ENCODE measurements at regions not wholly inside any gene's neighbourhood (a gene's known extent, or its start where the extent isn't known, plus 50 kb on each side); places are given as distances from the start of the nearest gene placed in this dataset.

GRCh38 chr4:116389139-116389538 lies 696.2 kb downstream of the TRAM1L1 start:
- no peak overlapping the region for H3K4me3 Mint-ChIP-seq
- H3K9me3 Mint-ChIP-seq = no peaks in the 10 kb centered on the region
- no peak for DNase-seq (ENCODE audit: low read depth, low spot score)
- H3K27me3 Mint-ChIP-seq (ENCODE audit: low read depth) = no peaks in the 10 kb centered on the region
- H3K36me3 Mint-ChIP-seq (ENCODE audit: low read depth) = no peaks in the 10 kb centered on the region
- no peaks in the 10 kb centered on the region for H3K4me1 Mint-ChIP-seq
- TF ChIP-seq CTCF (conservative IDR thresholded peaks at IDR 0.05) = no peak
- H3K27ac Mint-ChIP-seq (ENCODE audit: unreplicated experiment) = peak overlapping the region; percentile 3

- DNase-seq (ENCODE audit: low read depth, low spot score) = no peak
- no peak for TF ChIP-seq CTCF (conservative IDR thresholded peaks at IDR 0.05)
- Mint-ChIP-seq H3K36me3 (ENCODE audit: low read depth) (no peaks in the 10 kb centered on the region), H3K27me3 (ENCODE audit: low read depth) (no peaks in the 10 kb centered on the region), H3K27ac (ENCODE audit: unreplicated experiment) (no peak overlapping the region), H3K9me3 (no peaks in the 10 kb centered on the region), H3K4me1 (no peaks in the 10 kb centered on the region), H3K4me3 (no peak overlapping the region)
Measured at GRCh38 chr4:116387937-116388474, 697.4 kb downstream of the TRAM1L1 start.

GRCh38 chr4:116386856-116387255 lies 698.5 kb downstream of the TRAM1L1 start:
- DNase-seq (ENCODE audit: low read depth, low spot score) = no peak
- Mint-ChIP-seq H3K27me3 (ENCODE audit: low read depth) (no peaks in the 10 kb centered on the region), H3K4me1 (no peaks in the 10 kb centered on the region), H3K36me3 (ENCODE audit: low read depth) (no peaks in the 10 kb centered on the region), H3K9me3 (no peaks in the 10 kb centered on the region), H3K27ac (ENCODE audit: unreplicated experiment) (no peak overlapping the region), H3K4me3 (no peak overlapping the region)
- no peak for TF ChIP-seq CTCF (conservative IDR thresholded peaks at IDR 0.05)

- TF ChIP-seq CTCF (conservative IDR thresholded peaks at IDR 0.05) = no peak
- Mint-ChIP-seq H3K27ac (ENCODE audit: unreplicated experiment) (no peak overlapping the region), H3K4me1 (no peaks in the 10 kb centered on the region), H3K27me3 (ENCODE audit: low read depth) (no peaks in the 10 kb centered on the region), H3K4me3 (no peak overlapping the region), H3K36me3 (ENCODE audit: low read depth) (no peaks in the 10 kb centered on the region), H3K9me3 (no peaks in the 10 kb centered on the region)
- no peak for DNase-seq (ENCODE audit: low read depth, low spot score)
Measured at GRCh38 chr4:116385583-116385982, 699.8 kb downstream of the TRAM1L1 start.

GRCh38 chr4:116374815-116375214 lies 710.6 kb downstream of the TRAM1L1 start:
- Mint-ChIP-seq H3K36me3 (ENCODE audit: low read depth) (no peaks in the 10 kb centered on the region), H3K4me3 (no peak overlapping the region), H3K9me3 (no peaks in the 10 kb centered on the region), H3K4me1 (no peaks in the 10 kb centered on the region), H3K27me3 (ENCODE audit: low read depth) (no peaks in the 10 kb centered on the region), H3K27ac (ENCODE audit: unreplicated experiment) (no peak overlapping the region)
- no peak for TF ChIP-seq CTCF (conservative IDR thresholded peaks at IDR 0.05)
- DNase-seq (ENCODE audit: low read depth, low spot score) = no peak

- Mint-ChIP-seq H3K27me3 (ENCODE audit: low read depth) (no peaks in the 10 kb centered on the region), H3K36me3 (ENCODE audit: low read depth) (no peaks in the 10 kb centered on the region), H3K9me3 (peaks cover 4% of the 10 kb centered on the region), H3K4me1 (no peaks in the 10 kb centered on the region), H3K27ac (ENCODE audit: unreplicated experiment) (no peak overlapping the region), H3K4me3 (no peak overlapping the region)
- TF ChIP-seq CTCF (conservative IDR thresholded peaks at IDR 0.05) = no peak
- DNase-seq (ENCODE audit: low read depth, low spot score) = no peak
Measured at GRCh38 chr4:116362583-116362982, 722.8 kb downstream of the TRAM1L1 start.
